ENCODE measurements at regions not wholly inside any gene's neighbourhood (a gene's known extent, or its start where the extent isn't known, plus 50 kb on each side); places are given as distances from the start of the nearest gene placed in this dataset.

- CTCF ChIA-PET (ENCODE audit: partially characterized antibody): interaction anchor here (0.6 kb wide), 1 partner anchor 62 kb away, joined by 3 read pairs; no protein-coding TSS in a partner anchor
- TF ChIP-seq ATF3 (IDR thresholded peaks at IDR 0.05; ENCODE audit: insufficient read depth, low read depth, low read length) (no peak), GABPA (IDR thresholded peaks at IDR 0.05; ENCODE audit: borderline replicate concordance, insufficient read depth, low read length) (no peak), TAF1 (IDR thresholded peaks at IDR 0.05; ENCODE audit: low read depth, low read length) (no peak), RFX5 (IDR thresholded peaks at IDR 0.05; ENCODE audit: borderline replicate concordance, low read depth, low read length) (no peak), SIRT6 (IDR thresholded peaks at IDR 0.05; ENCODE audit: low read length) (no peak), PHF8 (conservative IDR thresholded peaks at IDR 0.05; ENCODE audit: low read depth, low read length) (no peak), CREB1 (IDR thresholded peaks at IDR 0.05) (no peak), RAD21 (IDR thresholded peaks at IDR 0.05 in 1 of 2, conservative IDR thresholded peaks at IDR 0.05 in 1 of 2; ENCODE audit: low read depth in 2 of 2, low read length in 2 of 2) (no peak), BACH1 (IDR thresholded peaks at IDR 0.05; ENCODE audit: low read length) (no peak)
- TF ChIP-seq, protein P1, sequence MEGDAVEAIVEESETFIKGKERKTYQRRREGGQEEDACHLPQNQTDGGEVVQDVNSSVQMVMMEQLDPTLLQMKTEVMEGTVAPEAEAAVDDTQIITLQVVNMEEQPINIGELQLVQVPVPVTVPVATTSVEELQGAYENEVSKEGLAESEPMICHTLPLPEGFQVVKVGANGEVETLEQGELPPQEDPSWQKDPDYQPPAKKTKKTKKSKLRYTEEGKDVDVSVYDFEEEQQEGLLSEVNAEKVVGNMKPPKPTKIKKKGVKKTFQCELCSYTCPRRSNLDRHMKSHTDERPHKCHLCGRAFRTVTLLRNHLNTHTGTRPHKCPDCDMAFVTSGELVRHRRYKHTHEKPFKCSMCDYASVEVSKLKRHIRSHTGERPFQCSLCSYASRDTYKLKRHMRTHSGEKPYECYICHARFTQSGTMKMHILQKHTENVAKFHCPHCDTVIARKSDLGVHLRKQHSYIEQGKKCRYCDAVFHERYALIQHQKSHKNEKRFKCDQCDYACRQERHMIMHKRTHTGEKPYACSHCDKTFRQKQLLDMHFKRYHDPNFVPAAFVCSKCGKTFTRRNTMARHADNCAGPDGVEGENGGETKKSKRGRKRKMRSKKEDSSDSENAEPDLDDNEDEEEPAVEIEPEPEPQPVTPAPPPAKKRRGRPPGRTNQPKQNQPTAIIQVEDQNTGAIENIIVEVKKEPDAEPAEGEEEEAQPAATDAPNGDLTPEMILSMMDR (IDR thresholded peaks at IDR 0.05; ENCODE audit: control extremely low read depth in 1 of 3, insufficient read depth in 1 of 3, low read depth in 1 of 3, low read length in 3 of 3): no peak
- TF ChIP-seq, protein P2, sequence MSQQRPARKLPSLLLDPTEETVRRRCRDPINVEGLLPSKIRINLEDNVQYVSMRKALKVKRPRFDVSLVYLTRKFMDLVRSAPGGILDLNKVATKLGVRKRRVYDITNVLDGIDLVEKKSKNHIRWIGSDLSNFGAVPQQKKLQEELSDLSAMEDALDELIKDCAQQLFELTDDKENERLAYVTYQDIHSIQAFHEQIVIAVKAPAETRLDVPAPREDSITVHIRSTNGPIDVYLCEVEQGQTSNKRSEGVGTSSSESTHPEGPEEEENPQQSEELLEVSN (IDR thresholded peaks at IDR 0.05): no peak
Measured at GRCh38 chr6:25100288-25100687, 164.5 kb upstream of the RIPOR2 start.

More at GRCh38 chr6:25100288-25100687, 164.5 kb upstream of the RIPOR2 start:
- Histone ChIP-seq H2AK5ac (ENCODE audit: low read depth, low read length) (no peak overlapping the region), H3K9me3 (ENCODE audit: insufficient read depth in 2 of 2, low read depth in 1 of 2, low read length in 1 of 2) (no peaks in the 10 kb centered on the region), H3K4me1 (replicated peaks in 1 of 4; ENCODE audit: control insufficient read depth in 3 of 4, insufficient read depth in 4 of 4, low read length in 3 of 4) (no peaks in the 10 kb centered on the region), H4K8ac (ENCODE audit: extremely low read depth, insufficient read depth, low read length) (no peak overlapping the region), H3K79me2 (ENCODE audit: control insufficient read depth in 1 of 2, insufficient read depth in 2 of 2, low read length in 2 of 2) (no peaks in the 10 kb centered on the region), H4K5ac (ENCODE audit: insufficient read length, low read depth, low read length) (no peak overlapping the region), H2BK12ac (ENCODE audit: low read depth, low read length) (no peak overlapping the region), H3K18ac (ENCODE audit: extremely low read depth, low read length) (no peak overlapping the region), H3K4ac (replicated peaks; ENCODE audit: insufficient read length, low read depth, low read length) (no peak overlapping the region), H3K36me3 (ENCODE audit: control insufficient read depth in 2 of 4, insufficient read depth in 4 of 4, low read length in 3 of 4) (no peaks in the 10 kb centered on the region), H3K27me3 (replicated peaks in 1 of 4; ENCODE audit: control insufficient read depth in 3 of 4, extremely low read depth in 1 of 4, insufficient read depth in 3 of 4, low read length in 3 of 4) (no peaks in the 10 kb centered on the region), H4K91ac (replicated peaks; ENCODE audit: insufficient read length, low read length) (no peak overlapping the region), H3K9ac (replicated peaks in 1 of 4; ENCODE audit: extremely low read depth in 1 of 4, low read depth in 3 of 4, low read length in 3 of 4) (no peak overlapping the region), H3K23ac (ENCODE audit: insufficient read length) (no peak overlapping the region), H3K56ac (replicated peaks; ENCODE audit: insufficient read length, low read depth, low read length) (no peak overlapping the region), H2BK5ac (ENCODE audit: low read depth, low read length) (no peak overlapping the region), H3K27ac (ENCODE audit: low read depth, low read length) (no peak overlapping the region), H3K4me3 (ENCODE audit: extremely low read depth in 1 of 4, insufficient read depth in 2 of 4, low read depth in 3 of 4, low read length in 4 of 4) (no peak overlapping the region), H2BK20ac (ENCODE audit: low read length) (no peak overlapping the region), H4K20me1 (replicated peaks in 1 of 2; ENCODE audit: control insufficient read depth in 1 of 2, insufficient read depth in 2 of 2, low read length in 2 of 2) (no peaks in the 10 kb centered on the region), H3K79me1 (ENCODE audit: low read depth, low read length) (no peaks in the 10 kb centered on the region), H3K23me2 (ENCODE audit: low read depth, low read length) (no peaks in the 10 kb centered on the region), H3K14ac (ENCODE audit: insufficient read length) (no peak overlapping the region), H3K4me2 (ENCODE audit: insufficient read depth in 1 of 2, low read depth in 2 of 2, low read length in 2 of 2) (no peak overlapping the region), H2AFZ (ENCODE audit: low read length) (no peak overlapping the region), H2BK15ac (ENCODE audit: low read length) (no peak overlapping the region), H2BK120ac (replicated peaks; ENCODE audit: low read depth, low read length) (no peak overlapping the region)
- POLR2A ChIA-PET (ENCODE audit: partially characterized antibody): no interaction called here
- DNase-seq (ENCODE audit: low read depth in 1 of 2, low spot score in 2 of 2) (no peak), FAIRE-seq (no peak)
- 73% methylated on average over 4 of the region's 4 CpGs; no CpG with 5 or more reads in 1 of the 2 experiments for WGBS, 2 experiments (ENCODE audit: extremely low coverage in 1 of 2, insufficient coverage in 1 of 2, insufficient read length in 1 of 2, insufficient replicate concordance in 2 of 2, low coverage in 1 of 2, low lambda C conversion rate in 2 of 2, missing lambda C conversion rate in 1 of 2)

All from H1 (cell line).